Neutrophil (primary cell): ENCODE measurements at regions not wholly inside any gene's neighbourhood (a gene's known extent, or its start where the extent isn't known, plus 50 kb on each side); places are given as distances from the start of the nearest gene placed in this dataset.

Experiments
- H3K27ac ChIP-seq: fragments of 200-600 bp; sonication (generic); 2 replicates; pipeline ENCODE4 v1.5.1; 2016; ENCODE audit warnings: mild to moderate bottlenecking, moderate library complexity
- H3K27me3 ChIP-seq: fragments of 200-600 bp; sonication (generic); 2 replicates; pipeline ENCODE4 v1.6.0; 2016; ENCODE audit warnings: mild to moderate bottlenecking
- H3K36me3 ChIP-seq: fragments of 200-600 bp; sonication (generic); 2 replicates; pipeline ENCODE4 v1.5.1; 2017
- H3K4me1 ChIP-seq, 2 experiments: fragments of 200-600 bp in 1 of 2; sonication (generic) in 1 of 2; 1 replicate in 1 of 2; 2 replicates in 1 of 2; pipeline versions ENCODE4 v1.5.1 to v1.6.1; 2013 to 2016; ENCODE audit warnings: low read depth in 1 of 2, low read length in 1 of 2, mild to moderate bottlenecking in 1 of 2, moderate library complexity in 1 of 2; ENCODE audit not compliant: control insufficient read depth in 1 of 2, insufficient read depth in 1 of 2
- H3K4me3 ChIP-seq, 2 experiments: fragments of 200-600 bp in 1 of 2; sonication (generic) in 1 of 2; 1 replicate in 1 of 2; 2 replicates in 1 of 2; pipeline ENCODE4 v1.5.1; 2013 to 2016; ENCODE audit warnings: low read depth in 1 of 2, low read length in 1 of 2, mild to moderate bottlenecking in 1 of 2, moderate library complexity in 1 of 2
- H3K9me3 ChIP-seq: fragments of 200-600 bp; sonication (generic); 2 replicates; pipeline ENCODE4 v1.5.1; 2016
- TF ChIP-seq, protein P1 (sequence below): fragments of 200-600 bp; sonication (generic); IDR thresholded peaks from 2 replicates; pipeline ENCODE4 v1.5.1; 2016; ENCODE audit warnings: antibody characterized with exemption

GRCh38 chr10:28836435-28836743, 159.1 kb downstream of the BAMBI start:
- peaks cover 12% of the 10 kb centered on the region for H3K27me3 ChIP-seq
- H3K27ac ChIP-seq = no peak overlapping the region
- TF ChIP-seq, protein P1, sequence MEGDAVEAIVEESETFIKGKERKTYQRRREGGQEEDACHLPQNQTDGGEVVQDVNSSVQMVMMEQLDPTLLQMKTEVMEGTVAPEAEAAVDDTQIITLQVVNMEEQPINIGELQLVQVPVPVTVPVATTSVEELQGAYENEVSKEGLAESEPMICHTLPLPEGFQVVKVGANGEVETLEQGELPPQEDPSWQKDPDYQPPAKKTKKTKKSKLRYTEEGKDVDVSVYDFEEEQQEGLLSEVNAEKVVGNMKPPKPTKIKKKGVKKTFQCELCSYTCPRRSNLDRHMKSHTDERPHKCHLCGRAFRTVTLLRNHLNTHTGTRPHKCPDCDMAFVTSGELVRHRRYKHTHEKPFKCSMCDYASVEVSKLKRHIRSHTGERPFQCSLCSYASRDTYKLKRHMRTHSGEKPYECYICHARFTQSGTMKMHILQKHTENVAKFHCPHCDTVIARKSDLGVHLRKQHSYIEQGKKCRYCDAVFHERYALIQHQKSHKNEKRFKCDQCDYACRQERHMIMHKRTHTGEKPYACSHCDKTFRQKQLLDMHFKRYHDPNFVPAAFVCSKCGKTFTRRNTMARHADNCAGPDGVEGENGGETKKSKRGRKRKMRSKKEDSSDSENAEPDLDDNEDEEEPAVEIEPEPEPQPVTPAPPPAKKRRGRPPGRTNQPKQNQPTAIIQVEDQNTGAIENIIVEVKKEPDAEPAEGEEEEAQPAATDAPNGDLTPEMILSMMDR = no peak
- no peaks in the 10 kb centered on the region for H3K4me1 ChIP-seq
- H3K9me3 ChIP-seq = no peaks in the 10 kb centered on the region
- no peaks in the 10 kb centered on the region for H3K36me3 ChIP-seq
- no peak overlapping the region for H3K4me3 ChIP-seq

- no peaks in the 10 kb centered on the region for H3K9me3 ChIP-seq
- no peak overlapping the region for H3K4me3 ChIP-seq
- no peak overlapping the region for H3K27ac ChIP-seq
- H3K4me1 ChIP-seq = no peaks in the 10 kb centered on the region
- TF ChIP-seq, protein P1 = no peak
- peaks cover 16% of the 10 kb centered on the region for H3K27me3 ChIP-seq
- no peaks in the 10 kb centered on the region for H3K36me3 ChIP-seq
Observed at GRCh38 chr10:28837613-28838390, 160.5 kb downstream of the BAMBI start.

GRCh38 chr10:28838908-28839307, 161.6 kb downstream of the BAMBI start:
- H3K9me3 ChIP-seq = no peaks in the 10 kb centered on the region
- TF ChIP-seq, protein P1 = no peak
- H3K4me1 ChIP-seq = no peaks in the 10 kb centered on the region
- no peak overlapping the region for H3K4me3 ChIP-seq
- peaks cover 16% of the 10 kb centered on the region for H3K27me3 ChIP-seq
- no peak overlapping the region for H3K27ac ChIP-seq
- no peaks in the 10 kb centered on the region for H3K36me3 ChIP-seq

DNA sequence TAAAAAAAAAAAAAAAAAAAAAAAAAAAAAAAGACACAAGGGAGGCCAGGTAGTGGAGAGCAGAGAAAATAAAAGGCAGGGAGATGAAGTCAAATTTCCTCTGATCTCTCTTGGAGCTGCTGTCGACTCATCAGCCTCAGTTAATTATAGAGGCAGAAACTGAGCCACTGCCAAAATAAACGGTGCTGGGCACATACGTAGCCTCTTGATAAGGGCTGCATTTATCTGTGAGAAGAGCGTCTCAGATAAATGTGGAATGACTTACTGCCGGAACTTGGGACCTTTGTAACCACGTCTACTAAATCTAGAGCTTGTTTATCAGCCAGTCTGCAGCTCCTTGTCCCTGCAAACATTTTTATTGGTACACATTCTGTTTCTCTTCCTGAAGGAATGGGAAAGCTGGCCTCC, 162.3 kb downstream of the BAMBI start:
- Histone ChIP-seq H3K4me1 (no peaks in the 10 kb centered on the region), H3K27me3 (peaks cover 16% of the 10 kb centered on the region), H3K27ac (no peak overlapping the region), H3K9me3 (no peaks in the 10 kb centered on the region), H3K36me3 (no peaks in the 10 kb centered on the region), H3K4me3 (no peak overlapping the region)
- TF ChIP-seq, protein P1 = no peak

DNA sequence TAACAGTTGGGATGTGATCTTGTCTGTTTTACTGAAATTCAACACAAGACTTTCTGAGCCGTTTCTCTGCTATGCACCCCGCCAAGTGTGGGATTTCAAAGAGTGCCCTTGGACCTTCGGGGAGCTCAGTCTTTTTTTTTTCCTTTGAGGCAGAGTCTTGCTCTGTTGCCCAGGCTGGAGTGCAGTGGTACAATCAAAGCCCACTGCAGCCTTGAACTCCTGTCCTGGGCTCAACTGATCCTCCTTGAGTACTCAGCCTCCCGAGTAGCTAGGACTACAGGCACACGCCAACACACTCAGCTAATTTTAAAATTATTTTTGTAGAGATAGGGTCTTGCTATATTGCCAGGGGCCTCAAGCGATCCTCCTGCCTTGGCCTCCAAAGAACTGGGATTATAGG, 162.9 kb downstream of the BAMBI start:
- Histone ChIP-seq H3K27ac (no peak overlapping the region), H3K4me3 (no peak overlapping the region), H3K27me3 (peaks cover 16% of the 10 kb centered on the region), H3K36me3 (no peaks in the 10 kb centered on the region), H3K9me3 (no peaks in the 10 kb centered on the region), H3K4me1 (no peaks in the 10 kb centered on the region)
- TF ChIP-seq, protein P1 = no peak
